GM23338 (cell line): ENCODE measurements at regions not wholly inside any gene's neighbourhood (a gene's known extent, or its start where the extent isn't known, plus 50 kb on each side); places are given as distances from the start of the nearest gene placed in this dataset.
"Not testable (repeated sequence)": the region's sequence is repeated elsewhere in the genome, so short reads cannot be mapped to it uniquely, and the experiment has no call there.

ENCODE experiments used
- CREB1 ChIP-seq: fragments of 250-450 bp; sonication (Bioruptor Pico); IDR thresholded peaks from 2 replicates; pipeline ENCODE4 v1.5.0; 2020; ENCODE audit warnings: low read depth, mild to moderate bottlenecking, moderate library complexity
- EZH2 ChIP-seq: fragments of 200-600 bp; sonication (generic); IDR thresholded peaks from one replicate; pipeline ENCODE4 v1.8.0; 2017; ENCODE audit warnings: antibody characterized with exemption, mild to moderate bottlenecking, low read depth; ENCODE audit not compliant: unreplicated experiment
- EZH2phosphoT487 ChIP-seq: fragments of 200-600 bp; sonication (generic); IDR thresholded peaks from one replicate; pipeline ENCODE4 v1.8.1; 2018; ENCODE audit warnings: antibody characterized with exemption; ENCODE audit not compliant: unreplicated experiment
- JUNB ChIP-seq: IDR thresholded peaks from one replicate; pipeline ENCODE4 v1.6.1; 2016; ENCODE audit warnings: antibody characterized with exemption; ENCODE audit not compliant: unreplicated experiment
- POLR2AphosphoS5 ChIP-seq: IDR thresholded peaks from 2 replicates; pipeline ENCODE4 v1.6.1; 2016; ENCODE audit warnings: antibody characterized with exemption, low read depth
- ZNF114 ChIP-seq: fragments of 250-450 bp; sonication (Bioruptor Pico); IDR thresholded peaks from 2 replicates; pipeline ENCODE4 v1.5.0; 2020; ENCODE audit warnings: mild to moderate bottlenecking, moderate library complexity
- ZNF331 ChIP-seq: fragments of 250-450 bp; sonication (Bioruptor Pico); IDR thresholded peaks from 2 replicates; pipeline ENCODE4 v1.5.0; 2020; ENCODE audit warnings: low read depth, mild to moderate bottlenecking, moderate library complexity
- TF ChIP-seq, protein P1 (sequence below), 2 experiments: fragments of 200-600 bp in 1 of 2; sonication (generic) in 1 of 2; conservative IDR thresholded peaks; 2 replicates each; pipeline versions ENCODE4 v1.5.1 to v1.6.1; 2016 to 2017; ENCODE audit warnings: antibody characterized with exemption in 2 of 2, low read depth in 2 of 2, mild to moderate bottlenecking in 2 of 2, moderate library complexity in 1 of 2
- TF ChIP-seq, protein P2 (sequence below): IDR thresholded peaks from 2 replicates; pipeline ENCODE4 v1.6.1; 2016; ENCODE audit warnings: antibody characterized with exemption
- TF ChIP-seq, protein P3 (sequence below): IDR thresholded peaks from one replicate; pipeline ENCODE4 v1.6.1; 2018; ENCODE audit warnings: antibody characterized with exemption; ENCODE audit not compliant: unreplicated experiment

DNA sequence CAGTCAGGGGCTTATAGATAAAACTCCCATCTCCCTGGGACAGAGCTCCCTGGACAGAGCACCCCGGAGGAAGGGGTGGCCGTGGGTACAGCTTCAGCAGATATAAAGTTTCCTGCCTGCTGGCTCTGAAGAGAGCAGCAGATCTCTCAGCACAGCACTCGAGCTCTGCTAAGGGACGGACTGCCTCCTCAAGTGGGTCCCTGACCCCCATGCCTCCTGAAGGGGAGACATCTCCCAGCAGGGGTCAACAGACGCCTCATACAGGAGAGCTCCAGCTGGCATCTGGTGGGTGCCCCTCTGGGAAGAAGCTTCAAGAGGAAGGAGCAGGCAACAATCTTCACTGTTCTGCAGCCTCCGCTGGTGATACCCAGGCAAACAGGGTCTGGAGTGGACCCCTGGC is 142.1 kb downstream of the OXSM start:
- TF ChIP-seq, protein P1, sequence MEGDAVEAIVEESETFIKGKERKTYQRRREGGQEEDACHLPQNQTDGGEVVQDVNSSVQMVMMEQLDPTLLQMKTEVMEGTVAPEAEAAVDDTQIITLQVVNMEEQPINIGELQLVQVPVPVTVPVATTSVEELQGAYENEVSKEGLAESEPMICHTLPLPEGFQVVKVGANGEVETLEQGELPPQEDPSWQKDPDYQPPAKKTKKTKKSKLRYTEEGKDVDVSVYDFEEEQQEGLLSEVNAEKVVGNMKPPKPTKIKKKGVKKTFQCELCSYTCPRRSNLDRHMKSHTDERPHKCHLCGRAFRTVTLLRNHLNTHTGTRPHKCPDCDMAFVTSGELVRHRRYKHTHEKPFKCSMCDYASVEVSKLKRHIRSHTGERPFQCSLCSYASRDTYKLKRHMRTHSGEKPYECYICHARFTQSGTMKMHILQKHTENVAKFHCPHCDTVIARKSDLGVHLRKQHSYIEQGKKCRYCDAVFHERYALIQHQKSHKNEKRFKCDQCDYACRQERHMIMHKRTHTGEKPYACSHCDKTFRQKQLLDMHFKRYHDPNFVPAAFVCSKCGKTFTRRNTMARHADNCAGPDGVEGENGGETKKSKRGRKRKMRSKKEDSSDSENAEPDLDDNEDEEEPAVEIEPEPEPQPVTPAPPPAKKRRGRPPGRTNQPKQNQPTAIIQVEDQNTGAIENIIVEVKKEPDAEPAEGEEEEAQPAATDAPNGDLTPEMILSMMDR (conservative IDR thresholded peaks at IDR 0.05; ENCODE audit: low read depth in 2 of 2), result not testable (repeated sequence)
- TF ChIP-seq POLR2AphosphoS5; EZH2; EZH2phosphoT487; JUNB; ZNF331 (CRISPR knock-in tag); CREB1 (CRISPR knock-in tag); ZNF114: not testable (repeated sequence)
- TF ChIP-seq, protein P2, sequence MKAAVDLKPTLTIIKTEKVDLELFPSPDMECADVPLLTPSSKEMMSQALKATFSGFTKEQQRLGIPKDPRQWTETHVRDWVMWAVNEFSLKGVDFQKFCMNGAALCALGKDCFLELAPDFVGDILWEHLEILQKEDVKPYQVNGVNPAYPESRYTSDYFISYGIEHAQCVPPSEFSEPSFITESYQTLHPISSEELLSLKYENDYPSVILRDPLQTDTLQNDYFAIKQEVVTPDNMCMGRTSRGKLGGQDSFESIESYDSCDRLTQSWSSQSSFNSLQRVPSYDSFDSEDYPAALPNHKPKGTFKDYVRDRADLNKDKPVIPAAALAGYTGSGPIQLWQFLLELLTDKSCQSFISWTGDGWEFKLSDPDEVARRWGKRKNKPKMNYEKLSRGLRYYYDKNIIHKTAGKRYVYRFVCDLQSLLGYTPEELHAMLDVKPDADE, result not testable (repeated sequence)
- TF ChIP-seq, protein P3, sequence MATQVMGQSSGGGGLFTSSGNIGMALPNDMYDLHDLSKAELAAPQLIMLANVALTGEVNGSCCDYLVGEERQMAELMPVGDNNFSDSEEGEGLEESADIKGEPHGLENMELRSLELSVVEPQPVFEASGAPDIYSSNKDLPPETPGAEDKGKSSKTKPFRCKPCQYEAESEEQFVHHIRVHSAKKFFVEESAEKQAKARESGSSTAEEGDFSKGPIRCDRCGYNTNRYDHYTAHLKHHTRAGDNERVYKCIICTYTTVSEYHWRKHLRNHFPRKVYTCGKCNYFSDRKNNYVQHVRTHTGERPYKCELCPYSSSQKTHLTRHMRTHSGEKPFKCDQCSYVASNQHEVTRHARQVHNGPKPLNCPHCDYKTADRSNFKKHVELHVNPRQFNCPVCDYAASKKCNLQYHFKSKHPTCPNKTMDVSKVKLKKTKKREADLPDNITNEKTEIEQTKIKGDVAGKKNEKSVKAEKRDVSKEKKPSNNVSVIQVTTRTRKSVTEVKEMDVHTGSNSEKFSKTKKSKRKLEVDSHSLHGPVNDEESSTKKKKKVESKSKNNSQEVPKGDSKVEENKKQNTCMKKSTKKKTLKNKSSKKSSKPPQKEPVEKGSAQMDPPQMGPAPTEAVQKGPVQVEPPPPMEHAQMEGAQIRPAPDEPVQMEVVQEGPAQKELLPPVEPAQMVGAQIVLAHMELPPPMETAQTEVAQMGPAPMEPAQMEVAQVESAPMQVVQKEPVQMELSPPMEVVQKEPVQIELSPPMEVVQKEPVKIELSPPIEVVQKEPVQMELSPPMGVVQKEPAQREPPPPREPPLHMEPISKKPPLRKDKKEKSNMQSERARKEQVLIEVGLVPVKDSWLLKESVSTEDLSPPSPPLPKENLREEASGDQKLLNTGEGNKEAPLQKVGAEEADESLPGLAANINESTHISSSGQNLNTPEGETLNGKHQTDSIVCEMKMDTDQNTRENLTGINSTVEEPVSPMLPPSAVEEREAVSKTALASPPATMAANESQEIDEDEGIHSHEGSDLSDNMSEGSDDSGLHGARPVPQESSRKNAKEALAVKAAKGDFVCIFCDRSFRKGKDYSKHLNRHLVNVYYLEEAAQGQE, result not testable (repeated sequence)
